Naive B cell (primary cell): ENCODE measurements at regions not wholly inside any gene's neighbourhood (a gene's known extent, or its start where the extent isn't known, plus 50 kb on each side); places are given as distances from the start of the nearest gene placed in this dataset.

Experiments
- ATAC-seq, 2 donors: fragments of 150-1000 bp; cut with Tn5 transposase; 2 replicates each; pipeline ENCODE4 v1.10.0; 2021; ENCODE audit warnings: low read depth in 2 of 2, mild to moderate bottlenecking in 2 of 2, moderate library complexity in 2 of 2
- DNase-seq: peaks from one replicate; pipeline ENCODE4 v3.0.0; 2022
- H3K27ac Mint-ChIP-seq, 6 donors: one replicate each; pipeline ENCODE4 v1.8.0; 2020 to 2022; ENCODE audit warnings: mild to moderate bottlenecking in 6 of 6, mixed read lengths in 6 of 6, moderate library complexity in 5 of 6, inconsistent platforms in 2 of 6
- H3K27me3 Mint-ChIP-seq, 3 donors: one replicate each; pipeline ENCODE4 v1.8.0; 2021 to 2022; ENCODE audit warnings: mixed read lengths in 3 of 3, mild to moderate bottlenecking in 1 of 3
- H3K36me3 Mint-ChIP-seq, 2 donors: one replicate each; pipeline ENCODE4 v1.8.0; 2020 to 2022; ENCODE audit warnings: mixed read lengths in 2 of 2, inconsistent platforms in 1 of 2, mild to moderate bottlenecking in 1 of 2
- H3K4me1 Mint-ChIP-seq, 3 donors: one replicate each; pipeline ENCODE4 v1.8.0; 2020 to 2022; ENCODE audit warnings: mixed read lengths in 3 of 3, inconsistent platforms in 1 of 3, mild to moderate bottlenecking in 1 of 3, moderate library complexity in 1 of 3
- H3K4me3 Mint-ChIP-seq, 8 donors: one replicate each; pipeline ENCODE4 v1.8.0; 2020 to 2022; ENCODE audit warnings: mild to moderate bottlenecking in 8 of 8, mixed read lengths in 8 of 8, moderate library complexity in 8 of 8, inconsistent platforms in 2 of 8
- H3K9me3 Mint-ChIP-seq, 7 donors: one replicate each; pipeline ENCODE4 v1.8.0; 2020 to 2022; ENCODE audit warnings: mixed read lengths in 7 of 7, mild to moderate bottlenecking in 5 of 7, inconsistent platforms in 2 of 7, moderate library complexity in 1 of 7

- DNase-seq (no peak), ATAC-seq (no peak)
- H3K27ac Mint-ChIP-seq = no peak overlapping the region
- peaks cover 4 to 16% (median 8%) of the 10 kb centered on the region in 3 donors for H3K4me1 Mint-ChIP-seq
- H3K4me3 Mint-ChIP-seq = no peak overlapping the region
- H3K36me3 Mint-ChIP-seq = no peaks in the 10 kb centered on the region
- H3K27me3 Mint-ChIP-seq = peaks cover 0 to 5% (median 0%) of the 10 kb centered on the region in 3 donors
- no peaks in the 10 kb centered on the region for H3K9me3 Mint-ChIP-seq
These were observed 52.6 kb upstream of the JUN start for GRCh38 chr1:58836408-58836807.

DNA sequence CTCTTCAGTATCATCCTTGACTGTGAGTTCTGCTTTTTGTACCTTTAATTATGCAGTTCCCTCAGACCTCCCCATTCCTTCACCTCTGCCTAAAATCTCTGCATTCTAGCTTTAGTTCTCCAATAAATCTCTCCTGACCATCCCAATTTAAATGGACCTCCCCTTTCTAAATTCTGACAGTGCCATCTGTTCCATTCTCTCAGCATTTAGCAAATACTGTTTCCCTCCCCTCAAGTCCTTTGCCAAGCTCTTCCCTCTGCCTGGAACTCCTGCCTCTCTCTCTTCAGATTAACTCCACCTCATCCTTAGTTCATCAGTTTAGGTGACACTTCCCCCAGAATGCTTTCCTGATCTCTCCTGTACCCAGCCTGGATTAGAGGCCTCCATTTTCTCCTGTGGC lies 54.0 kb upstream of the JUN start:
- ATAC-seq = no peak
- H3K27ac Mint-ChIP-seq = peak overlapping the region in 1 of 6 donors; percentile 84
- H3K27me3 Mint-ChIP-seq = peaks cover 0 to 5% (median 0%) of the 10 kb centered on the region in 3 donors
- peaks cover 6 to 20% (median 8%) of the 10 kb centered on the region in 3 donors for H3K4me1 Mint-ChIP-seq
- no peaks in the 10 kb centered on the region for H3K9me3 Mint-ChIP-seq
- H3K4me3 Mint-ChIP-seq = no peak overlapping the region
- H3K36me3 Mint-ChIP-seq = no peaks in the 10 kb centered on the region
- no peak for DNase-seq

DNA sequence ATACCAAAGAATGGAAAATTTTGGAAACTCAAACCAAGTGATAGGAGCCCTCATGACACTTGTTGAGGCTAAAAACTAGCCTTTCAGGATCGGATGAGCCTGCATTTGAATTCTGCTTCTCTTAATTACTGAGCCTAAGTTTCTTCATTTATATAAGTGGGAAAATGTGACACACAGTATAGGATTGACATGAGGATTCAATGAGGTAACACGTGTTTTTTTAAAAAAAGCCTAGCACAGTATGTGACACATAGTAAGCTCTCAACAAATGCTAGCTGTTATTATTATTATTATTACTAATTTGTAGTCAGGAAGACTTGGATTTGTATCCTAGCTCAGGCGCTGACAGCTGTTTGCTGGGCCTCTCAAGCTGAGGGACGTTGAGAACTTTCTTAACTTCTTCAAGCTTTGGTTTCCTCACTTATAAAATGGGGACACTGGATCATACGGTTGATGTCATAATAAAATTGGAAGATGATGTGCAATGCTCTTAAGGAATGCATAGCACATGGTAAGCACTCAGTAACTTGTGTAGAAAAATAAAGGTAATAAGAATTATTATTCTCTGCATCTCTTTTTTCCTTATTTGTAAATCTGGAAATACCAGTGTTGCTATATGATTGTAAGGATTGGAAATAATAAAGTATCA lies 55.4 kb upstream of the JUN start:
- Mint-ChIP-seq H3K4me3 (no peak overlapping the region), H3K9me3 (no peaks in the 10 kb centered on the region), H3K27me3 (peaks cover 0 to 5% (median 0%) of the 10 kb centered on the region in 3 donors), H3K4me1 (peaks cover 6 to 20% (median 8%) of the 10 kb centered on the region in 3 donors), H3K36me3 (no peaks in the 10 kb centered on the region), H3K27ac (no peak overlapping the region)
- ATAC-seq (no peak), DNase-seq (no peak)

DNA sequence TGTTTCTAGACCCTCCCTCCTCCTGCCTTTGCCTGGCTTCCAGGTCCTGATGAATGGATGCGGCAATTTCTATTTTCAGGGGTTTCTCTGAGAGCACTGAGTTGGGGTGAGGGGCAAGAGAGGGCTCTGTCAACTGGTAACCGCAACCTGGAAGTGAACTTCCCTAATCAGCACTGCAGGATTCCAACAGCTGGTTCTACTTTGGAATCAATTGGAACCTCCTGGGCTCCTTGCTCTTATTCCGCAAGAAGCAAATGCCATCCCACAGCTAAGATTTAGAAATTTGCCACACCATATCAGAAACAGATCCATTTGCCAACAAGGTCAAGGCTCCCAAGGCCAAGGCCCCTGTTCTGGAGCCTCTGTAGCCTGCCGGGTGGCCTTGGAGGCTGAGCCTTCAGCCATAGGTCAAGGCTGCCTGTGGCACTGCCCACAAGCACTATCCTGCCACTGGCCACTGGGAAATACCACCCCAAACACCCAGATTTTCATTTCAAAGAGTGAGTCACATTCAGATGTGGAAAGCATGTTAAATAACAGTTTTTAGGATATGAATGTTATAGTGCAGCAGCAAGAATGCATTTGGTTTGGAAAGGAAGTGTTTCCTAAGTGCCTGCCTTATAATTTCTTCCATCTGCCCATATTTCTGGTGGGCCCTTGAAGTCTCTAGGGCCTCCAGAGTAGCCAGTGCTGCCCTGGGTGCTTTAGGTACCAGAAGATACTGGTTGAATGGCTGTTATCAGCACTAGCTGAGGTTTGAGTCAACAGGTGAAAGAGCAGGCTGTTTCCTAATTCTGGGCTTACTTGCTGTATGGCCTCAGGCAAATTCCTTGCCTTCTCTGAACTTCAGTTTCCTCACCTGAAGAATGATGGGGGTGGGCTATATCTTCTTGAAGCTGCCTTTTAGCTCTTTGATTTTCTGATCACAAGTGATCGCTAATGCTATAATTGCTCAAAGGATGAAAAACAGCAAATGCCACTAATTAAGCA lies 56.3 kb upstream of the JUN start:
- H3K4me1 Mint-ChIP-seq = peaks cover 6 to 20% (median 8%) of the 10 kb centered on the region in 3 donors

DNA sequence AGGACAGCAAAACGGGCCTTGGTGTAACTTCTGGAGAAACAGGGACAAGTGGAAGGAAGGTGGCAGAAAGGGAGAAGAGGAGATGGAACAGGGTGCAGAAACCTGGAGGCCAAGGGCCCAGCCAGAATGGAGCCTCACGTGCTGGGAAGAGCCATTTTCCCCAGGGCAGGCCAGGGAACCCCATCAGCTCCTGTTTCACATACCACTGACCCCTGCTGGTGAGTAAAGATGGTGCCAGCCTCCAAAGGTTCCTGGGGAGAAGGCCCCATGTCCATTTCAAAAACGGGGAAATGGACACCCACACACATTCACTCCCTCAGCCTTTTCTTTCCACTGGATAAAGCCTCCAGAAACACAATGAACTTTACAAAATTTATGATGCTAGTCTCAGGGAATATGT lies 57.6 kb upstream of the JUN start:
- Mint-ChIP-seq H3K27me3 (no peaks in the 10 kb centered on the region), H3K27ac (peak overlapping the region in 4 of 6 donors; percentile 26 to 75 (median 49)), H3K36me3 (no peaks in the 10 kb centered on the region), H3K4me3 (no peak overlapping the region), H3K9me3 (no peaks in the 10 kb centered on the region), H3K4me1 (peaks cover 9 to 27% (median 13%) of the 10 kb centered on the region in 3 donors)
- ATAC-seq (peak in 1 of 2 donors; percentile 21), DNase-seq (no peak)

More for the DNA sequence above, 56.3 kb upstream of the JUN start:
- Mint-ChIP-seq H3K27me3 (peaks cover 0 to 5% (median 0%) of the 10 kb centered on the region in 3 donors), H3K36me3 (no peaks in the 10 kb centered on the region), H3K27ac (no peak overlapping the region), H3K9me3 (no peaks in the 10 kb centered on the region), H3K4me3 (no peak overlapping the region)
- ATAC-seq (no peak), DNase-seq (no peak)

DNA sequence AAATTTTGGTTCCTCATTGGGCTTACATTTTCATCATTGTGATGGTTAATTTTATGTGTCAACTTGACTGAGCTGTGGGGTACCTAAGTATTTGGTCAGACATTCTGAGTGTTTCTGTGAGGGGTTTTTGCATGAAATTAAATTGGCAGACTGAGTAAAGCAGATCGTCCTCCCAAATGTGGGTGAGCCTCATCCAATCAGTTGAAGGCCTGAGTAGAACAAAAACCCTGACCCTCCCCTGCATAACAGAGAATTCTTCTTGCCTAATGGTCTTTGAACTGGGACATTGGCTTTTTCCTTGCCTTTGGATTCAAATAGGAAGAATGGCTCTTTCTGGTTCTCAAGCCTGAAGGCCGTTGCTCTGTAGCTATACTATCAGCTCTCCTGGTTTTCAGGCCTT lies 59.1 kb upstream of the JUN start:
- peaks cover 7 to 18% (median 14%) of the 10 kb centered on the region in 3 donors for H3K4me1 Mint-ChIP-seq
- no peak overlapping the region for H3K4me3 Mint-ChIP-seq
- H3K9me3 Mint-ChIP-seq = no peaks in the 10 kb centered on the region
- peak overlapping the region in 2 of 6 donors; percentile 14 to 24 for H3K27ac Mint-ChIP-seq
- no peak for ATAC-seq
- no peaks in the 10 kb centered on the region for H3K27me3 Mint-ChIP-seq
- no peak for DNase-seq
- H3K36me3 Mint-ChIP-seq = no peaks in the 10 kb centered on the region

GRCh38 chr1:58844176-58844575 lies 60.3 kb upstream of the JUN start:
- H3K36me3 Mint-ChIP-seq = no peaks in the 10 kb centered on the region
- no peaks in the 10 kb centered on the region for H3K9me3 Mint-ChIP-seq
- no peak for ATAC-seq
- DNase-seq = no peak
- H3K27ac Mint-ChIP-seq = no peak overlapping the region
- no peaks in the 10 kb centered on the region for H3K27me3 Mint-ChIP-seq
- H3K4me3 Mint-ChIP-seq = no peak overlapping the region
- peaks cover 4 to 15% (median 14%) of the 10 kb centered on the region in 3 donors for H3K4me1 Mint-ChIP-seq

DNA sequence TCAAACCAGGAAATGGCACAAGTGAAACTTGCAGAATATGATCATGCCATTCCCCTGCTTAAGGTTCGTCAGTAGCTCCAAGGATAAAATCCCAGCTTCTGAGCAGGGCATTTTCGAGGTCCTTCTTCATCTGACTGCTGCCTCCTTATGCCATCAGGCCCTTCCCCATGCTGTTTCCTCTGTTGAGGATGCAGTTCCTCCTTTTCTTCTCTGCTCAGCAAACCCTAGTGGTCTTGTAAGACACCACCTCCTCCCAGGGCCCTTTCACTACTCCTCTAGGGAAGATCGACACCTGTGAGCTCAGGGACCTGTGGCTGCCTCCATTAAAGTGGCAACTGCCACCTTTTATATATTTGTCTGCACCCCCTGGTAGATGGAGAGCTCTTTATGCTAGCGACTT lies 62.1 kb upstream of the JUN start:
- H3K27me3 Mint-ChIP-seq = no peaks in the 10 kb centered on the region
- H3K4me3 Mint-ChIP-seq = no peak overlapping the region
- DNase-seq (no peak), ATAC-seq (peak in 1 of 2 donors; percentile 33)
- no peaks in the 10 kb centered on the region for H3K36me3 Mint-ChIP-seq
- no peaks in the 10 kb centered on the region for H3K9me3 Mint-ChIP-seq
- H3K27ac Mint-ChIP-seq = peak overlapping the region in 3 of 6 donors; percentile 33 to 79 (median 76)
- H3K4me1 Mint-ChIP-seq = peaks cover 4 to 15% (median 14%) of the 10 kb centered on the region in 3 donors

GRCh38 chr1:58848818-58849411 lies 65.1 kb upstream of the JUN start:
- H3K36me3 Mint-ChIP-seq = no peaks in the 10 kb centered on the region
- H3K4me1 Mint-ChIP-seq = peaks cover 4 to 10% (median 6%) of the 10 kb centered on the region in 3 donors
- peak overlapping the region in 1 of 6 donors; percentile 16 for H3K27ac Mint-ChIP-seq
- no peaks in the 10 kb centered on the region for H3K9me3 Mint-ChIP-seq
- no peaks in the 10 kb centered on the region for H3K27me3 Mint-ChIP-seq
- DNase-seq = no peak
- ATAC-seq = no peak
- no peak overlapping the region for H3K4me3 Mint-ChIP-seq

- no peaks in the 10 kb centered on the region for H3K27me3 Mint-ChIP-seq
- no peaks in the 10 kb centered on the region for H3K9me3 Mint-ChIP-seq
- H3K27ac Mint-ChIP-seq = no peak overlapping the region
- DNase-seq (no peak), ATAC-seq (no peak)
- no peaks in the 10 kb centered on the region for H3K36me3 Mint-ChIP-seq
- no peak overlapping the region for H3K4me3 Mint-ChIP-seq
- peaks cover 7 to 13% (median 10%) of the 10 kb centered on the region in 3 donors for H3K4me1 Mint-ChIP-seq
These were observed 65.7 kb upstream of the JUN start for GRCh38 chr1:58849551-58849950.

DNA sequence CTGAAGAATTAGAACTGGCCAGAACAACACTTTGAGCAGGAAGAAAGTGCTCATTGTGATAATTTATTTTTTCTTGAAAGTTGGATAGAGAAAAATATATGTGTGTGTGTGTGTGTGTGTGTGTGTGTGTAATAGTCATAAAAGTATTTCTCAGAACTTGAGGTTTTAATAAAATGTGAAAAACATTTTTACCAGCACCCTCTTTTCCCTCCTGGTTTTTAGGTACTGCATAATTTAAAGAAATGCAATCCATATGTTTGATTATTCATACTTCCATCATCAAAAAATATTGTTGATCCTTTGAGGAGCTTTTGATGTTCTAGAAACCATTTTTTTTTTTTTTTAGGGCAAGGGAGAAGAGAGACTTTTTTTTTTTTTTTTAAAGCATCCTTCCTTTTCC lies 66.8 kb upstream of the JUN start:
- Mint-ChIP-seq H3K27me3 (no peaks in the 10 kb centered on the region), H3K4me3 (no peak overlapping the region), H3K27ac (no peak overlapping the region), H3K4me1 (peaks cover 18 to 24% (median 21%) of the 10 kb centered on the region in 3 donors), H3K9me3 (no peaks in the 10 kb centered on the region), H3K36me3 (no peaks in the 10 kb centered on the region)
- DNase-seq = no peak
- no peak for ATAC-seq

DNA sequence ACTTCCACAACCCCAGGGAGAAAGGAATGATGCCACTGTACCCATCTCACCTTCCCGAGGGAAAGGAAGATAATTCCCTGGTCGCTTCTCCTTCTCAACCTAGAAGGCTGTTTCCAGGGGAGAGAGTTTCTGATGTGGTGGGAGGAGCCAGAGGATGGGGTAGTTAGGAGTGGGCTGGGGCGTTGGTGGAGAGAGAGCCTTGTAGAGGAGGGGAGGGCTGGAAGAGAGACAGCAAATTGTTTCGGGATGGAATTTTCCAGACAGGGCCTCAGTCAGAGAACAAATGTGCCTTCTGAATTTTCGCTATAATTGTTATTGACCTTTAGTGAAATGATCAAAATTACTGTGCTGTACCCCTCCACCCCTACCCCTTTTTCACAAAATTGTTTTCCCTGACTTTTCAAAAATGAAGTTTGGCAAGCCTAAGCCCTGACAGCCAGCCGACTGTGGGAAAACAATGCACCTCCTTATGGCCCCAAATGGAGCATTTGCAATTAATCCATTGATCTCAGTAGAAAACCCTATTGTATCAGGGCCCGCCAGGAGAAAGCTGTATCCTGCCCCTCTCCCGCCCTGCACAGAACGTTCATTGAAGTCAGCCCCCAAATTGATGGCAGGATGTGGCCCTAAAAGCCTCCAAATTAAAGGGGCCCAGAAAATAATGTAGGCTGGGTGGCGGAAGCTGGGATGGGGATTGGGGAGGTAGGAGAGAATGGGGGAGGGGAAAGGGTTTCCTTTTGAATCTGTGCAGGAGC lies 69.1 kb upstream of the JUN start:
- no peak for DNase-seq
- Mint-ChIP-seq H3K4me1 (peaks cover 17 to 28% (median 20%) of the 10 kb centered on the region in 3 donors), H3K9me3 (no peaks in the 10 kb centered on the region), H3K27me3 (no peaks in the 10 kb centered on the region), H3K4me3 (no peak overlapping the region), H3K36me3 (no peaks in the 10 kb centered on the region), H3K27ac (peak overlapping the region in 1 of 6 donors; percentile 74)
- no peak for ATAC-seq

DNA sequence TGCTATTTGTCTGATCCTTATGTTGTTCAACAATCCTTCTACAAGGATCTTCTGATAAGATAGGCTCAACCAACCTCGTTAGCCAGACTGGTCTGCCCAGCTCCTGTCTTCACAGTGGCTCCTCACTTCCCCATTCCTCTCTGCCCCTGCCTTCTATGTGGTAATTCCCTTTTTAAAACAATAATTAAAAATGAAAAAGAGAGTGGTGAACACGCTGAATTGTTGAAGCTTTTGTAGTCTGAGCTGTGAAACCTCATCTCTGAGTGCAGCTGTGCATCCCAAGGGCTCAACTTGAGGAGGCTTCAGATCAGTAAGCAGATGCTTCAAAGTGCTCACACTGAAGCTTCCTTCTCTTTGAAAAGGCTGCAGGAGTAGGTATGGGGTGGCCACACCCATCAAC lies 70.7 kb upstream of the JUN start:
- Mint-ChIP-seq H3K27me3 (no peaks in the 10 kb centered on the region), H3K4me1 (peaks cover 29 to 43% (median 30%) of the 10 kb centered on the region in 3 donors)

More for the DNA sequence above, 70.7 kb upstream of the JUN start:
- peak; percentile 82 to 84 for ATAC-seq
- Mint-ChIP-seq H3K4me3 (no peak overlapping the region), H3K27ac (peak overlapping the region in 4 of 6 donors; percentile 52 to 96 (median 81)), H3K36me3 (no peaks in the 10 kb centered on the region), H3K9me3 (no peaks in the 10 kb centered on the region)
- peak; percentile 14 for DNase-seq
